CD8-positive, alpha-beta memory T cell (primary cell): ENCODE measurements at regions not wholly inside any gene's neighbourhood (a gene's known extent, or its start where the extent isn't known, plus 50 kb on each side); places are given as distances from the start of the nearest gene placed in this dataset.

Experiments
- CTCF ChIA-PET: fragments of 350-600 bp; sonication (Branson Sonifier 250); formaldehyde crosslinking; loops from one replicate; lab custom pipeline; 2021; ENCODE audit warnings: antibody characterized with exemption; lab: Charles Lee
- POLR2A ChIA-PET: fragments of 350-600 bp; sonication (Branson Sonifier 250); formaldehyde crosslinking; loops from one replicate; lab custom pipeline; 2021; ENCODE audit warnings: antibody characterized with exemption; lab: Charles Lee
- DNase-seq, 5 donors: peaks; one replicate each; pipeline versions ENCODE4 v3.0.0 to v3.0.0-alpha.2; 2020 to 2022; ENCODE audit warnings: mixed read lengths in 1 of 5
- H3K27ac ChIP-seq: one replicate; pipeline ENCODE4 v1.7.0; 2013; ENCODE audit warnings: low read depth, mild to moderate bottlenecking, low read length, moderate library complexity
- H3K27me3 ChIP-seq: 2 replicates; pipeline ENCODE4 v1.7.0; 2013; ENCODE audit warnings: low read length, mild to moderate bottlenecking; ENCODE audit not compliant: insufficient read depth, poor library complexity, severe bottlenecking
- H3K36me3 ChIP-seq: 2 replicates; pipeline ENCODE4 v1.7.0; 2013; ENCODE audit warnings: mild to moderate bottlenecking, low read length, moderate library complexity; ENCODE audit not compliant: insufficient read depth
- H3K4me1 ChIP-seq: 2 replicates; pipeline ENCODE4 v1.7.0; 2013; ENCODE audit warnings: mild to moderate bottlenecking, low read length, moderate library complexity; ENCODE audit not compliant: insufficient read depth
- H3K4me3 ChIP-seq: 2 replicates; pipeline ENCODE4 v1.7.0; 2013; ENCODE audit warnings: mild to moderate bottlenecking, low read length
- H3K9me3 ChIP-seq: 2 replicates; pipeline ENCODE4 v1.7.0; 2013; ENCODE audit warnings: mild to moderate bottlenecking, low read length
- H3K27ac Mint-ChIP-seq, 8 donors: one replicate each; pipeline ENCODE4 v1.8.0; 2020 to 2021; ENCODE audit warnings: mixed read lengths in 8 of 8, mild to moderate bottlenecking in 6 of 8, inconsistent platforms in 3 of 8, moderate library complexity in 3 of 8
- H3K27me3 Mint-ChIP-seq, 2 donors: one replicate each; pipeline ENCODE4 v1.8.0; 2020 to 2021; ENCODE audit warnings: mixed read lengths in 2 of 2, mild to moderate bottlenecking in 1 of 2, moderate library complexity in 1 of 2
- H3K36me3 Mint-ChIP-seq, 3 donors: one replicate each; pipeline ENCODE4 v1.8.0; 2020 to 2021; ENCODE audit warnings: mixed read lengths in 3 of 3, inconsistent platforms in 1 of 3, mild to moderate bottlenecking in 1 of 3
- H3K4me1 Mint-ChIP-seq, 3 donors: one replicate each; pipeline ENCODE4 v1.8.0; 2020 to 2021; ENCODE audit warnings: mixed read lengths in 3 of 3, inconsistent platforms in 1 of 3, mild to moderate bottlenecking in 1 of 3
- H3K4me3 Mint-ChIP-seq, 7 donors: one replicate each; pipeline ENCODE4 v1.8.0; 2020 to 2021; ENCODE audit warnings: mixed read lengths in 7 of 7, mild to moderate bottlenecking in 6 of 7, moderate library complexity in 4 of 7, inconsistent platforms in 2 of 7
- H3K9me3 Mint-ChIP-seq, 5 donors: one replicate each; pipeline ENCODE4 v1.8.0; 2020 to 2022; ENCODE audit warnings: mixed read lengths in 5 of 5, mild to moderate bottlenecking in 3 of 5, moderate library complexity in 2 of 5, inconsistent platforms in 1 of 5

GRCh38 chr21:23083242-23083641 is 2085.0 kb downstream of the NCAM2 start:
- DNase-seq: no peak
- ChIA-PET POLR2A (no interaction called here), CTCF (no interaction called here)
- H3K4me1 ChIP-seq: no peaks in the 10 kb centered on the region
- no peaks in the 10 kb centered on the region for H3K36me3 Mint-ChIP-seq
- no peaks in the 10 kb centered on the region for H3K36me3 ChIP-seq
- no peaks in the 10 kb centered on the region for H3K27me3 ChIP-seq
- H3K27me3 Mint-ChIP-seq: no peaks in the 10 kb centered on the region
- peaks cover 5 to 48% (median 8%) of the 10 kb centered on the region in 5 donors for H3K9me3 Mint-ChIP-seq
- no peaks in the 10 kb centered on the region for H3K9me3 ChIP-seq
- H3K27ac ChIP-seq: no peak overlapping the region
- H3K4me1 Mint-ChIP-seq: no peaks in the 10 kb centered on the region
- no peak overlapping the region for H3K4me3 Mint-ChIP-seq
- no peak overlapping the region for H3K27ac Mint-ChIP-seq
- H3K4me3 ChIP-seq: no peak overlapping the region

- H3K27ac ChIP-seq: no peak overlapping the region
- DNase-seq: no peak
- CTCF ChIA-PET: no interaction called here
- POLR2A ChIA-PET: no interaction called here
- H3K9me3 ChIP-seq: no peaks in the 10 kb centered on the region
- no peaks in the 10 kb centered on the region for H3K36me3 Mint-ChIP-seq
- no peaks in the 10 kb centered on the region for H3K36me3 ChIP-seq
- H3K27me3 ChIP-seq: no peaks in the 10 kb centered on the region
- no peak overlapping the region for H3K27ac Mint-ChIP-seq
- no peaks in the 10 kb centered on the region for H3K4me1 Mint-ChIP-seq
- no peak overlapping the region for H3K4me3 Mint-ChIP-seq
- H3K9me3 Mint-ChIP-seq: peaks cover under 1 to 24% (median 19%) of the 10 kb centered on the region in 5 donors
- H3K4me1 ChIP-seq: no peaks in the 10 kb centered on the region
- no peak overlapping the region for H3K4me3 ChIP-seq
- H3K27me3 Mint-ChIP-seq: no peaks in the 10 kb centered on the region
Measured at GRCh38 chr21:23093259-23093658, 2095.1 kb downstream of the NCAM2 start.

- Histone ChIP-seq H3K4me3 (no peak overlapping the region), H3K27ac (no peak overlapping the region), H3K36me3 (no peaks in the 10 kb centered on the region), H3K27me3 (no peaks in the 10 kb centered on the region), H3K9me3 (no peaks in the 10 kb centered on the region), H3K4me1 (no peaks in the 10 kb centered on the region)
- H3K36me3 Mint-ChIP-seq: no peaks in the 10 kb centered on the region
- no peaks in the 10 kb centered on the region for H3K27me3 Mint-ChIP-seq
- ChIA-PET POLR2A (no interaction called here), CTCF (no interaction called here)
- no peak overlapping the region for H3K4me3 Mint-ChIP-seq
- H3K27ac Mint-ChIP-seq: no peak overlapping the region
- no peaks in the 10 kb centered on the region for H3K4me1 Mint-ChIP-seq
- H3K9me3 Mint-ChIP-seq: peaks cover 4 to 13% (median 8%) of the 10 kb centered on the region in 5 donors
- DNase-seq: no peak
Measured at GRCh38 chr21:23099185-23099584, 2101.0 kb downstream of the NCAM2 start.

- POLR2A ChIA-PET: no interaction called here
Measured at GRCh38 chr21:23101111-23101510, 2102.9 kb downstream of the NCAM2 start.

GRCh38 chr21:23108533-23108932 is 2110.3 kb downstream of the NCAM2 start:
- CTCF ChIA-PET: no interaction called here
- no peak overlapping the region for H3K27ac Mint-ChIP-seq

More at GRCh38 chr21:23101111-23101510, 2102.9 kb downstream of the NCAM2 start:
- Mint-ChIP-seq H3K27ac (no peak overlapping the region), H3K4me1 (no peaks in the 10 kb centered on the region), H3K27me3 (no peaks in the 10 kb centered on the region), H3K9me3 (peaks cover 4 to 13% (median 8%) of the 10 kb centered on the region in 5 donors), H3K36me3 (no peaks in the 10 kb centered on the region), H3K4me3 (no peak overlapping the region)
- Histone ChIP-seq H3K4me3 (no peak overlapping the region), H3K4me1 (no peaks in the 10 kb centered on the region), H3K9me3 (no peaks in the 10 kb centered on the region), H3K36me3 (no peaks in the 10 kb centered on the region), H3K27me3 (no peaks in the 10 kb centered on the region), H3K27ac (no peak overlapping the region)
- CTCF ChIA-PET: no interaction called here
- no peak for DNase-seq

GRCh38 chr21:23111070-23111600 is 2112.9 kb downstream of the NCAM2 start:
- Mint-ChIP-seq H3K27me3 (no peaks in the 10 kb centered on the region), H3K36me3 (no peaks in the 10 kb centered on the region), H3K27ac (no peak overlapping the region), H3K4me1 (no peaks in the 10 kb centered on the region), H3K9me3 (peaks cover 0 to 8% (median 3%) of the 10 kb centered on the region in 5 donors), H3K4me3 (no peak overlapping the region)
- DNase-seq: no peak
- no peaks in the 10 kb centered on the region for H3K9me3 ChIP-seq
- POLR2A ChIA-PET: no interaction called here
- H3K36me3 ChIP-seq: no peaks in the 10 kb centered on the region
- CTCF ChIA-PET: no interaction called here
- H3K27me3 ChIP-seq: no peaks in the 10 kb centered on the region
- H3K27ac ChIP-seq: no peak overlapping the region
- no peak overlapping the region for H3K4me3 ChIP-seq
- no peaks in the 10 kb centered on the region for H3K4me1 ChIP-seq

More at GRCh38 chr21:23108533-23108932, 2110.3 kb downstream of the NCAM2 start:
- DNase-seq: no peak
- no peaks in the 10 kb centered on the region for H3K4me1 Mint-ChIP-seq
- H3K4me3 Mint-ChIP-seq: no peak overlapping the region
- Histone ChIP-seq H3K27me3 (no peaks in the 10 kb centered on the region), H3K27ac (no peak overlapping the region), H3K4me1 (no peaks in the 10 kb centered on the region), H3K4me3 (no peak overlapping the region), H3K36me3 (no peaks in the 10 kb centered on the region), H3K9me3 (no peaks in the 10 kb centered on the region)
- no peaks in the 10 kb centered on the region for H3K36me3 Mint-ChIP-seq
- H3K27me3 Mint-ChIP-seq: no peaks in the 10 kb centered on the region
- POLR2A ChIA-PET: no interaction called here
- H3K9me3 Mint-ChIP-seq: peaks cover 0 to 8% (median 3%) of the 10 kb centered on the region in 5 donors

- CTCF ChIA-PET: no interaction called here
- DNase-seq: no peak
- Mint-ChIP-seq H3K27ac (no peak overlapping the region), H3K4me1 (no peaks in the 10 kb centered on the region), H3K36me3 (no peaks in the 10 kb centered on the region), H3K9me3 (peaks cover 0 to 13% (median 5%) of the 10 kb centered on the region in 5 donors), H3K4me3 (no peak overlapping the region), H3K27me3 (no peaks in the 10 kb centered on the region)
- Histone ChIP-seq H3K4me1 (no peaks in the 10 kb centered on the region), H3K9me3 (no peaks in the 10 kb centered on the region), H3K27me3 (no peaks in the 10 kb centered on the region), H3K4me3 (no peak overlapping the region), H3K36me3 (no peaks in the 10 kb centered on the region), H3K27ac (no peak overlapping the region)
- POLR2A ChIA-PET: no interaction called here
Measured at GRCh38 chr21:23119491-23119890, 2121.3 kb downstream of the NCAM2 start.

GRCh38 chr21:23127973-23128372 is 2129.8 kb downstream of the NCAM2 start:
- Mint-ChIP-seq H3K27ac (no peak overlapping the region), H3K4me3 (no peak overlapping the region), H3K9me3 (peaks cover 0 to 21% (median 1%) of the 10 kb centered on the region in 5 donors), H3K36me3 (no peaks in the 10 kb centered on the region), H3K4me1 (no peaks in the 10 kb centered on the region), H3K27me3 (no peaks in the 10 kb centered on the region)
- Histone ChIP-seq H3K4me3 (no peak overlapping the region), H3K27me3 (no peaks in the 10 kb centered on the region), H3K9me3 (no peaks in the 10 kb centered on the region), H3K27ac (no peak overlapping the region), H3K36me3 (no peaks in the 10 kb centered on the region), H3K4me1 (no peaks in the 10 kb centered on the region)
- POLR2A ChIA-PET: no interaction called here
- no peak for DNase-seq
- CTCF ChIA-PET: no interaction called here
